Fibroblast of lung (primary cell): ENCODE measurements at regions not wholly inside any gene's neighbourhood (a gene's known extent, or its start where the extent isn't known, plus 50 kb on each side); places are given as distances from the start of the nearest gene placed in this dataset.

Experiments
- DNase-seq, 2 donors: peaks; one replicate each; pipeline versions ENCODE4 v3.0.0 to v3.0.0-alpha.2; 2010; ENCODE audit warnings: low read depth in 2 of 2
- H2AFZ ChIP-seq: 2 replicates; pipeline ENCODE4 v1.5.1; 2012; ENCODE audit warnings: low read length, control low read depth, inconsistent platforms
- H3K27ac ChIP-seq: 2 replicates; pipeline ENCODE4 v1.5.1; 2011; ENCODE audit warnings: low read length, control low read depth; ENCODE audit not compliant: insufficient read depth
- H3K27me3 ChIP-seq: 2 replicates; pipeline ENCODE4 v1.5.1; 2011; ENCODE audit warnings: mild to moderate bottlenecking, low read length; ENCODE audit not compliant: control insufficient read depth, insufficient read depth
- H3K36me3 ChIP-seq: 2 replicates; pipeline ENCODE4 v1.5.1; 2011; ENCODE audit warnings: low read length; ENCODE audit not compliant: control insufficient read depth, insufficient read depth
- H3K4me1 ChIP-seq: 2 replicates; pipeline ENCODE4 v1.5.1; 2011; ENCODE audit warnings: low read length; ENCODE audit not compliant: control insufficient read depth, insufficient read depth; ENCODE audit errors: extremely low read depth
- H3K4me2 ChIP-seq: 2 replicates; pipeline ENCODE4 v1.5.1; 2011; ENCODE audit warnings: low read length, control low read depth; ENCODE audit not compliant: insufficient read depth; ENCODE audit errors: extremely low read depth
- H3K4me3 ChIP-seq, 4 experiments: fragments of 200-600 bp in 1 of 4; sonication (generic) in 1 of 4; replicated peaks in 1 of 4; 2 replicates each; pipeline ENCODE4 v1.5.1; 2011 to 2016; ENCODE audit warnings: low read length in 4 of 4, low read depth in 3 of 4, mild to moderate bottlenecking in 3 of 4, control low read depth in 2 of 4, inconsistent platforms in 1 of 4, mixed read lengths in 1 of 4; ENCODE audit not compliant: insufficient read depth in 1 of 4; ENCODE audit errors: control extremely low read depth in 1 of 4
- H3K79me2 ChIP-seq: 2 replicates; pipeline ENCODE4 v1.5.1; 2012; ENCODE audit warnings: mild to moderate bottlenecking, low read length, inconsistent platforms; ENCODE audit not compliant: control insufficient read depth, insufficient read depth
- H3K9ac ChIP-seq: 2 replicates; pipeline ENCODE4 v1.5.1; 2011; ENCODE audit warnings: mild to moderate bottlenecking, low read length, control low read depth; ENCODE audit not compliant: insufficient read depth
- H3K9me3 ChIP-seq: 2 replicates; pipeline ENCODE4 v1.5.1; 2012; ENCODE audit warnings: low read depth, low read length; ENCODE audit not compliant: control insufficient read depth, insufficient read depth
- H4K20me1 ChIP-seq: 2 replicates; pipeline ENCODE4 v1.5.1; 2011; ENCODE audit warnings: low read length; ENCODE audit not compliant: control insufficient read depth, insufficient read depth; ENCODE audit errors: extremely low read depth
- CTCF ChIP-seq, 2 donors: IDR thresholded peaks in 1 of 2; conservative IDR thresholded peaks in 1 of 2; 1 replicate in 1 of 2; 2 replicates in 1 of 2; pipeline ENCODE4 v1.5.1; 2011 to 2012; ENCODE audit warnings: low read length in 2 of 2, control low read depth in 1 of 2, inconsistent platforms in 1 of 2, low read depth in 1 of 2, mild to moderate bottlenecking in 1 of 2
- EZH2 ChIP-seq: IDR thresholded peaks from 2 replicates; pipeline ENCODE4 v1.5.1; 2012; ENCODE audit warnings: low read length, control low read depth, mild to moderate bottlenecking; ENCODE audit errors: missing control alignments

- H3K4me2 ChIP-seq: no peak overlapping the region
- no peak overlapping the region for H2AFZ ChIP-seq
- no peaks in the 10 kb centered on the region for H3K79me2 ChIP-seq
- no peak for DNase-seq
- no peaks in the 10 kb centered on the region for H3K4me1 ChIP-seq
- H3K36me3 ChIP-seq: no peaks in the 10 kb centered on the region
- H3K27ac ChIP-seq: no peak overlapping the region
- H3K27me3 ChIP-seq: peaks cover 2% of the 10 kb centered on the region
- TF ChIP-seq CTCF (conservative IDR thresholded peaks at IDR 0.05 in 1 of 2, IDR thresholded peaks at IDR 0.05 in 1 of 2; ENCODE audit: low read depth in 1 of 2, low read length in 2 of 2) (no peak), EZH2 (no peak)
- no peak overlapping the region for H3K4me3 ChIP-seq
- H4K20me1 ChIP-seq: no peaks in the 10 kb centered on the region
- no peak overlapping the region for H3K9ac ChIP-seq
- H3K9me3 ChIP-seq: no peaks in the 10 kb centered on the region
Measured at GRCh38 chr22:44601725-44602124, 100.3 kb upstream of the PRR5 start.

- H3K27me3 ChIP-seq: peaks cover 2% of the 10 kb centered on the region
- no peaks in the 10 kb centered on the region for H4K20me1 ChIP-seq
- DNase-seq: no peak
- no peak overlapping the region for H3K4me2 ChIP-seq
- H3K4me3 ChIP-seq: no peak overlapping the region
- no peaks in the 10 kb centered on the region for H3K4me1 ChIP-seq
- no peak overlapping the region for H3K9ac ChIP-seq
- TF ChIP-seq EZH2 (no peak), CTCF (conservative IDR thresholded peaks at IDR 0.05 in 1 of 2, IDR thresholded peaks at IDR 0.05 in 1 of 2; ENCODE audit: low read depth in 1 of 2, low read length in 2 of 2) (no peak)
- no peak overlapping the region for H3K27ac ChIP-seq
- H3K36me3 ChIP-seq: no peaks in the 10 kb centered on the region
- no peaks in the 10 kb centered on the region for H3K79me2 ChIP-seq
- H3K9me3 ChIP-seq: no peaks in the 10 kb centered on the region
- no peak overlapping the region for H2AFZ ChIP-seq
Measured at GRCh38 chr22:44601189-44601588, 100.8 kb upstream of the PRR5 start.

DNA sequence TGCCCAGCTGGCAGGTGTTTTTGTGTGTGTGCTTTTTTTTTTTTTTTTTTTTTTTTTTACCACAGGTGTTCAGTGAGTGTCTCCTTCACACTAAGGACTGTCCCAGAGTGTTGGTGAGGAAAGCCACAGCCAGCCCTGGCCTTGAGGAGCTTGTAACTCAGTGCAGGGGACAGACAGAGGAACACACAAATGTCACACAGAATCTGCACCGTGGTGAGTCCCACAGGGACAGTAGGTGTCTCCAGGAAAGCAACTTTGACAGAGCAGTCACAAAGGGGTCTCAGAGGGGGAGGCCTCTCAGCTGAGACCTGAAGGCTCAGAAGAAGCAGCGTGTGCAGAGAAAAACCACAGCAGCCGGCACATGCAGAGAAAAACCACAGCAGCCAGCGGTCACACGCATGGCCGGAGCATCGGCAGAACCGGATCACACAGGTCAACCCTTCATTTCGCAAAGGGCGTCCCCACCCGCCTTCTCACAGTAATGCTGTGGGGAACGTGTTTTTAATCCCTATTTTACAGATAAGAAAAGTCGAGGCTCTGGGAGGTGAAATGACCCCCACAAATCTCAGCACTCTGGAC is 101.7 kb upstream of the PRR5 start:
- Histone ChIP-seq H3K36me3 (no peaks in the 10 kb centered on the region), H3K4me3 (no peak overlapping the region), H3K27me3 (peaks cover 2% of the 10 kb centered on the region), H3K9me3 (no peaks in the 10 kb centered on the region), H2AFZ (no peak overlapping the region), H4K20me1 (no peaks in the 10 kb centered on the region), H3K9ac (no peak overlapping the region), H3K4me1 (no peaks in the 10 kb centered on the region), H3K79me2 (no peaks in the 10 kb centered on the region), H3K27ac (no peak overlapping the region), H3K4me2 (no peak overlapping the region)
- TF ChIP-seq CTCF (conservative IDR thresholded peaks at IDR 0.05 in 1 of 2, IDR thresholded peaks at IDR 0.05 in 1 of 2; ENCODE audit: low read depth in 1 of 2, low read length in 2 of 2): no peak
- TF ChIP-seq EZH2: no peak
- DNase-seq: no peak
